ENCODE measurements at regions not wholly inside any gene's neighbourhood (a gene's known extent, or its start where the extent isn't known, plus 50 kb on each side); places are given as distances from the start of the nearest gene placed in this dataset.

DNA sequence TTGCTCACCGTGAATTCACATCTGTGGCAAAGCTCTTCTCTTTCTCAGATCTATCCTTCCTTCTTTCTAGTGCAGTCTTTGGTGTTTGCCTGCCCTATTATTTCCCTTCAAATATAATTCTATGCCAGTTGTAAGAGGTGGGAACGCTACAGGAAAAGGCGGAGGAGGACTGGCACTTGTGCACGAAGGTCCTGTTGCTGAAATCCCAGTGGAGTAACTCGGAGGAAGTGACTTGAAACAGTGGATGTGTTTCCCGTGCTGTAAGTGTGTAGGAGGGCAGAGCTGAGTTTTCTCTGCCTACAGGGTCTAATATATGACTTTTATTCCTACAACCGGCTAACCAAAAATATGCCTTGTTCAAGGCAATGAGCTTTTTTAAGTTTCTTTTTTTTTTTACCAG, 754.8 kb downstream of the QKI start (continued):
- TF ChIP-seq, protein P1, sequence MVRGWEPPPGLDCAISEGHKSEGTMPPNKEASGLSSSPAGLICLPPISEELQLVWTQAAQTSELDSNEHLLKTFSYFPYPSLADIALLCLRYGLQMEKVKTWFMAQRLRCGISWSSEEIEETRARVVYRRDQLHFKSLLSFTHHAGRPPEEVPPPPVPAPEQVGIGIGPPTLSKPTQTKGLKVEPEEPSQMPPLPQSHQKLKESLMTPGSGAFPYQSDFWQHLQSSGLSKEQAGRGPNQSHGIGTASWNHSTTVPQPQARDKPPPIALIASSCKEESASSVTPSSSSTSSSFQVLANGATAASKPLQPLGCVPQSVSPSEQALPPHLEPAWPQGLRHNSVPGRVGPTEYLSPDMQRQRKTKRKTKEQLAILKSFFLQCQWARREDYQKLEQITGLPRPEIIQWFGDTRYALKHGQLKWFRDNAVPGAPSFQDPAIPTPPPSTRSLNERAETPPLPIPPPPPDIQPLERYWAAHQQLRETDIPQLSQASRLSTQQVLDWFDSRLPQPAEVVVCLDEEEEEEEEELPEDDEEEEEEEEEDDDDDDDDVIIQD (CRISPR knock-in tag; IDR thresholded peaks at IDR 0.05), result no peak
- TF ChIP-seq C11orf30 (IDR thresholded peaks at IDR 0.05; ENCODE audit: low read depth) (no peak), HMGN3 (IDR thresholded peaks at IDR 0.05; ENCODE audit: borderline replicate concordance, extremely low read depth, insufficient read length, low read depth, low read length) (no peak), PTBP1 (IDR thresholded peaks at IDR 0.05; ENCODE audit: low read depth, low read length) (no peak), COPS2 (conservative IDR thresholded peaks at IDR 0.05) (no peak), CBX1 (IDR thresholded peaks at IDR 0.05; ENCODE audit: low read depth) (no peak), OTX1 (CRISPR knock-in tag; IDR thresholded peaks at IDR 0.05) (no peak), MAFK (IDR thresholded peaks at IDR 0.05; ENCODE audit: low read length) (no peak)

DNA sequence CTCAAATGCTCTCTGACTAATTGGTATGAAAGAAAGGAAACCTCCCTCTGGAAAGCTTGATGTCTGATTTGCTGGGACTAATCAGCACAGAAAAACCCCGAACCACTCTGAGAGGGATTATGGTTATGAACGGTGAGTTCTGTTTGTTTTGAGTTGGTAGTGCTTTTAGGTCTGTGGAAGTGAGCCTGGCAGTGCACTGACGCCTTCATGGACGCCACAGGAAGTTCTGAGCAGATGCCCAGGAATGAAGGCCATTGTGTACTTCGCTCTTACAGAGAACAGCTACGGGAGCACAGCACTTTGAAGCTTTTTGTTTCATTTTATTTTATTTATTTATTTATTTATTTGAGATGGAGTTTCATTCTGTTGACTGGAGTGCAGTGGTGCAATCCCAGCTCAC, 754.1 kb downstream of the QKI start:
- in situ Hi-C loops (cut with MboI), result no loop called here
- CTCF ChIA-PET (ENCODE audit: low intra/inter-chr PET ratio), result no interaction called here
- no peaks in the 10 kb centered on the region for H3K79me2 ChIP-seq (ENCODE audit: control insufficient read depth, insufficient read depth, low read length)

More for the DNA sequence above, 754.1 kb downstream of the QKI start:
- FAIRE-seq (no peak), ATAC-seq (no peak), DNase-seq (ENCODE audit: extremely low read depth in 1 of 4, low spot score in 3 of 4) (no peak)
- H3K27ac ChIP-seq (ENCODE audit: extremely low read depth, low read depth, low read length), result no peak overlapping the region
- H3K36me3 ChIP-seq (ENCODE audit: control insufficient read depth, insufficient read depth, low read length), result no peaks in the 10 kb centered on the region
- H3K9me3 ChIP-seq (replicated peaks; ENCODE audit: control insufficient read depth, insufficient read depth, low read depth, low read length), result no peaks in the 10 kb centered on the region
- POLR2A ChIA-PET, result no interaction called here
- no peaks in the 10 kb centered on the region for H3K9me1 ChIP-seq (ENCODE audit: control insufficient read depth, insufficient read depth, low read length)
- no peak for TF ChIP-seq ZNF311 (CRISPR knock-in tag; IDR thresholded peaks at IDR 0.05)
- TF ChIP-seq BCL6 (CRISPR knock-in tag; IDR thresholded peaks at IDR 0.05), result no peak
- TF ChIP-seq E2F3 (CRISPR knock-in tag; IDR thresholded peaks at IDR 0.05), result no peak
- TF ChIP-seq, protein P2, sequence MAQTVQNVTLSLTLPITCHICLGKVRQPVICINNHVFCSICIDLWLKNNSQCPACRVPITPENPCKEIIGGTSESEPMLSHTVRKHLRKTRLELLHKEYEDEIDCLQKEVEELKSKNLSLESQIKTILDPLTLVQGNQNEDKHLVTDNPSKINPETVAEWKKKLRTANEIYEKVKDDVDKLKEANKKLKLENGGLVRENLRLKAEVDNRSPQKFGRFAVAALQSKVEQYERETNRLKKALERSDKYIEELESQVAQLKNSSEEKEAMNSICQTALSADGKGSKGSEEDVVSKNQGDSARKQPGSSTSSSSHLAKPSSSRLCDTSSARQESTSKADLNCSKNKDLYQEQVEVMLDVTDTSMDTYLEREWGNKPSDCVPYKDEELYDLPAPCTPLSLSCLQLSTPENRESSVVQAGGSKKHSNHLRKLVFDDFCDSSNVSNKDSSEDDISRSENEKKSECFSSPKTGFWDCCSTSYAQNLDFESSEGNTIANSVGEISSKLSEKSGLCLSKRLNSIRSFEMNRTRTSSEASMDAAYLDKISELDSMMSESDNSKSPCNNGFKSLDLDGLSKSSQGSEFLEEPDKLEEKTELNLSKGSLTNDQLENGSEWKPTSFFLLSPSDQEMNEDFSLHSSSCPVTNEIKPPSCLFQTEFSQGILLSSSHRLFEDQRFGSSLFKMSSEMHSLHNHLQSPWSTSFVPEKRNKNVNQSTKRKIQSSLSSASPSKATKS (CRISPR knock-in tag; IDR thresholded peaks at IDR 0.05), result no peak
- TF ChIP-seq, protein P3, sequence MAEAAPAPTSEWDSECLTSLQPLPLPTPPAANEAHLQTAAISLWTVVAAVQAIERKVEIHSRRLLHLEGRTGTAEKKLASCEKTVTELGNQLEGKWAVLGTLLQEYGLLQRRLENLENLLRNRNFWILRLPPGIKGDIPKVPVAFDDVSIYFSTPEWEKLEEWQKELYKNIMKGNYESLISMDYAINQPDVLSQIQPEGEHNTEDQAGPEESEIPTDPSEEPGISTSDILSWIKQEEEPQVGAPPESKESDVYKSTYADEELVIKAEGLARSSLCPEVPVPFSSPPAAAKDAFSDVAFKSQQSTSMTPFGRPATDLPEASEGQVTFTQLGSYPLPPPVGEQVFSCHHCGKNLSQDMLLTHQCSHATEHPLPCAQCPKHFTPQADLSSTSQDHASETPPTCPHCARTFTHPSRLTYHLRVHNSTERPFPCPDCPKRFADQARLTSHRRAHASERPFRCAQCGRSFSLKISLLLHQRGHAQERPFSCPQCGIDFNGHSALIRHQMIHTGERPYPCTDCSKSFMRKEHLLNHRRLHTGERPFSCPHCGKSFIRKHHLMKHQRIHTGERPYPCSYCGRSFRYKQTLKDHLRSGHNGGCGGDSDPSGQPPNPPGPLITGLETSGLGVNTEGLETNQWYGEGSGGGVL (CRISPR knock-in tag; IDR thresholded peaks at IDR 0.05), result no peak
- TF ChIP-seq, protein P4, sequence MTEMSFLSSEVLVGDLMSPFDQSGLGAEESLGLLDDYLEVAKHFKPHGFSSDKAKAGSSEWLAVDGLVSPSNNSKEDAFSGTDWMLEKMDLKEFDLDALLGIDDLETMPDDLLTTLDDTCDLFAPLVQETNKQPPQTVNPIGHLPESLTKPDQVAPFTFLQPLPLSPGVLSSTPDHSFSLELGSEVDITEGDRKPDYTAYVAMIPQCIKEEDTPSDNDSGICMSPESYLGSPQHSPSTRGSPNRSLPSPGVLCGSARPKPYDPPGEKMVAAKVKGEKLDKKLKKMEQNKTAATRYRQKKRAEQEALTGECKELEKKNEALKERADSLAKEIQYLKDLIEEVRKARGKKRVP (CRISPR knock-in tag; IDR thresholded peaks at IDR 0.05), result no peak
- TF ChIP-seq ELF2 (CRISPR knock-in tag; IDR thresholded peaks at IDR 0.05), result no peak
- no peak for TF ChIP-seq PPARD (CRISPR knock-in tag; IDR thresholded peaks at IDR 0.05)
- BruUV-seq (replicated peaks), result no TSS peak
- WGBS (ENCODE audit: insufficient coverage, low coverage, missing lambda C conversion rate), result 1% methylated on average over 6 of the region's 6 CpGs
- H3K4me1 ChIP-seq (replicated peaks in 1 of 2; ENCODE audit: control insufficient read depth in 2 of 2, insufficient read depth in 2 of 2, low read length in 2 of 2), result no peaks in the 10 kb centered on the region
- H3K9ac ChIP-seq (ENCODE audit: insufficient read depth in 1 of 2, low read depth in 2 of 2, low read length in 2 of 2), result no peak overlapping the region
- no peak overlapping the region for H2AFZ ChIP-seq (ENCODE audit: low read depth, low read length)
- no peaks in the 10 kb centered on the region for H4K20me1 ChIP-seq (replicated peaks; ENCODE audit: control insufficient read depth, insufficient read depth, low read length)
- no peak overlapping the region for H3K4me2 ChIP-seq (ENCODE audit: insufficient read depth, low read length)
- no peaks in the 10 kb centered on the region for H3K27me3 ChIP-seq (ENCODE audit: control insufficient read depth in 2 of 2, insufficient read depth in 2 of 2, low read length in 2 of 2)
- intact Hi-C loops (cut with micrococcal nuclease), result no loop called here
- H3K4me3 ChIP-seq, result no peak overlapping the region

All from K562 (cell line).